Caki2 (cell line): ENCODE measurements at regions not wholly inside any gene's neighbourhood (a gene's known extent, or its start where the extent isn't known, plus 50 kb on each side); places are given as distances from the start of the nearest gene placed in this dataset.

Experiments used
- DNase-seq: peaks from one replicate; pipeline ENCODE4 v3.0.0-alpha.2; 2015; ENCODE audit warnings: low read depth
- in situ Hi-C: cut with HindIII; loops from 2 replicates; pipeline ENCODE4 v1.10.0; 2016; ENCODE audit warnings: low sequenced_read_pairs, low pct_unique_long_range_greater_than_20kb, mixed read lengths

DNA sequence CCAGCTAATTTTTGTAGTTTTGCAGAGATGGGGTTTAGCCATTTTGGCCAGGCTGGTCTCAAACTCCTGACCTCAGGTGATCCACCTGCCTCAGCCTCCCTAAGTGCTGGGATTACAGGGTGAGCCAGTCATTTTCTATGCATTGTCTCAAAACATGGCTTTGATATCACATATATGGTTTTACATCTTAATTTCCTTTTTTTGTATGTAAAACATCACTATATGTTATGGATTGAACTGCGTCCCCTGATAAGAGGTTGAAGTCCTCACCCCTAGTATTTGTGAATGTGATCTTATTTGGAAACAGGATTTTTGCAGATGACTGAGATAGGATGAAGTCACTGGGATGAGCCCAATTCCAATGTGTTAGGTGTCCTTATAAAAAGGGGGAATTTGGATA, 89.8 kb upstream of the MYCN start:
- in situ Hi-C loops = no loop called here
- no peak for DNase-seq

DNA sequence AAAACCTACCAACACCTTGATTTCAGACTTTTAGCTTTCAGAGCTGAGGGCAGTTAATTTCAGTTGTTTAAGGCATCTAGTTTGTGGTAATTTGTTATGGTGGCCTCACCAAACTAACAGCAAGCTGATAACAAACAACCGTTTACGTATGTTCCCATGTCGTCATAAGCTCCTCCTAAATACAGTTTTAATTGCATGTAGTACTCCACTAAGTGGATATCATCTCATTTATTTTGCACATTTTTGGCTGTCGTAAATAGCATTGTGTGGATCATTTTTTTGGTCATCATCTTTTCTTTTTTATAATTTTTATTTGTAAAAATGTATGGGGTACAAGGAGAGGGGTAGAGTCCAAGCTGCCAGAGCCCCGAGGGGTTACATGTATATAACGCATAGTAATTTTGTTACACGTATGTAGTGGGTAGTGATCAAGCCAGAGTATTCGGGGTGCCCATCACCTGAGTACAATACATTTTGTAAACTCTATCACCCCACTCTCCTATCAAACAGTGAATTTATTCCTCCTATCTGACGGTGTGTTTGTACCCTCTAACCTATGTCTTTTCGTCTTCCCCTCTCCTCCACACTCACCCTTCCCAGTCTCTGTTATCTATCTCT, 89.2 kb upstream of the MYCN start:
- in situ Hi-C loops = no loop called here
- no peak for DNase-seq

DNA sequence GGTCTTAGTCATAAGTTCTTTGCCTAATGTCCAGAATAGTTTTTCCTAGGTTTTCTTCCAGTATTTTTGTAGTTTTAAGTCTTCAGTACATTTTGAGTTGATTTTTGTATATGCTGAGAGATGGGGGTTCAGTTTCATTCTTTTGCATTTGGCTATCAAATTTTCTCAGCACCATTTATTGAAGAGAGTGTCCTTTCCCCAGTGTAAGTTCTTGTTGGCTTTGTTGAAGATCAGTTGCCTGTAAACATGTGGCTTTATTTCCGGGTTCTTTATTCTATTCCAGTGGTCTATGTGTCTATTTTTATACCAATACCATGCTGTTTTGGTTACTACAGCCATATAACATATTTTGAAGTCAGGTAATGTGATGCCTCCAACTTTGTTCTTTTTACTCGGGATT, 87.5 kb upstream of the MYCN start:
- in situ Hi-C loops = no loop called here
- DNase-seq = no peak

DNA sequence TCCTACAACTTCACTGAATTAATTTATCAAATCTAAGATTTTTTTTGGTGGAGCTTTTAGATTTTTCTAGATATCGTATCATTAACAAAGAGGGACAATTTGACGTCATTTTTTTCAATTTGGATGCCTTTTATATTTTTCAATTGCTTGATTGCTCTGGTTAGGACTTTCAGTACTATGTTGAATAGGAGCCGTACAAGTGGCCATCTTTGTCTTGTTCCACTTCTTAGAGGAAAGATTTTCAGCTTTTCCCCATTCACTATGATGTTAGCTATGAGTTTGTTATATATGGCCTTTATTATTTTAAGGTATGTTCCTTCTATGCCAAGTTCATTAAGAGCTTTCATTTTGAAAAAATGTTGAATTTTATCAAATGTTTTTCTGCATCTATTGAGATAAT, 86.4 kb upstream of the MYCN start:
- in situ Hi-C loops = no loop called here

DNA sequence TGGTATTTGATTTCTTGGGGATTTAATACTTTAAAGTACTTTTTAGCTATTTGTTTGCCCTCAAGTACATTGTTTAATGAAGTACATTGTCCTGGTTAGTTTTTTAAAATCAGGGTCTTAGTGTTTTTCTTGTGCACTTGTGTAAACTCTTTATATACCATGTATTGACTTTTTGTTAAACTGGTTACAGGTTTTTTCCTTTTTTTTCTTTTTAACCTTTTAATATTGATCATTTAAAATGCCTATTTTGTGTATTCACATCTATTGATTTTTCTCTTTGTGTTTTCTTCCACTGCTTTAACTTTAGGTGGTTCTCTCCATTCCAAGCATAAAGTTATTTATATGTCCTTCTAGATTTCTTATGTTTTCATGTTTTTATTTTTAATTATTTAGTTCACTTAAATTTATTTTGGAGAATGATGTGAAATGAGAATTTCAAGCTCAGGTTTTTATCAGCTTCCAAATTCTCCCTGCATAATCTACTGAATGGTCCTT, 84.5 kb upstream of the MYCN start:
- in situ Hi-C loops = no loop called here

More for the DNA sequence above, 86.4 kb upstream of the MYCN start:
- DNase-seq = no peak

DNA sequence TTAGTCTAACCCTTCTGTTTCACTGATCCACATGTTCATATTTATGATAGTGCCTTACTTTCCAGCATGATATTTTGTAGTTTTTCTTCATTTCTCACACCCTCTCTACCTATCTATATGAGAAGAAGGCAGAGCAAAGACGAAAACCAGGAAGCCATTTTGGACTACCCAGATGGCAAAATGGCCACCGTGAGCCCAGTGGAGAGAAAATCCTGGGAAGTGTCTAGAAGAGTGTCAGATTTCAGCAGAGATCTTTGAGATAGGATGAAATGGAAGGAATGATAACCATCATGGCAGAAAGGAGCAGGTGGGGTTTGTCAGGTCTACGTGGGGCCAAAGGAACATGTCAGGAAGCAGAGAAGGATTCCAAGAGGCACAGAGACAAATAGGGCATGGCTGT, 84.0 kb upstream of the MYCN start:
- in situ Hi-C loops = no loop called here

More for the DNA sequence above, 84.5 kb upstream of the MYCN start:
- DNase-seq = no peak

DNA sequence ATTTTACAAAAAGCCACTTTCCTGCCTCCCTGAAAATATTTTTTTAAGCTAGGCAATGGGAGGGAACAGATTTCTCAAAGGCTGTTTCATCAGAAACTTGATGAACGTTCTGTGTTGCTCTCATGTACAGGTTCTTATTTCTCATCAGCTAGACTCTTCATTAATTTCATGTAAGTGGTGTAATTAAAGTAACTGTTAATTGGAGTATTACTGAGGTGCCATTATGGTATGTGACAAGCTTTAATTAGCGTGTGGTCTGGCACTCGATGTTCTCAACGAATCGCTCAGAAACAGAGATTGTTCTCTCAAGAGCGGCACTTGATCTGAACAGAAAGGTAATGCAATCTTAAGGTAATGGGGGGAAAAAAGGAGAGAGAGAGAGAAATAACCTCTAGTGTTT, 81.9 kb upstream of the MYCN start:
- no peak for DNase-seq
- in situ Hi-C loops = no loop called here

More for the DNA sequence above, 84.0 kb upstream of the MYCN start:
- DNase-seq = no peak

DNA sequence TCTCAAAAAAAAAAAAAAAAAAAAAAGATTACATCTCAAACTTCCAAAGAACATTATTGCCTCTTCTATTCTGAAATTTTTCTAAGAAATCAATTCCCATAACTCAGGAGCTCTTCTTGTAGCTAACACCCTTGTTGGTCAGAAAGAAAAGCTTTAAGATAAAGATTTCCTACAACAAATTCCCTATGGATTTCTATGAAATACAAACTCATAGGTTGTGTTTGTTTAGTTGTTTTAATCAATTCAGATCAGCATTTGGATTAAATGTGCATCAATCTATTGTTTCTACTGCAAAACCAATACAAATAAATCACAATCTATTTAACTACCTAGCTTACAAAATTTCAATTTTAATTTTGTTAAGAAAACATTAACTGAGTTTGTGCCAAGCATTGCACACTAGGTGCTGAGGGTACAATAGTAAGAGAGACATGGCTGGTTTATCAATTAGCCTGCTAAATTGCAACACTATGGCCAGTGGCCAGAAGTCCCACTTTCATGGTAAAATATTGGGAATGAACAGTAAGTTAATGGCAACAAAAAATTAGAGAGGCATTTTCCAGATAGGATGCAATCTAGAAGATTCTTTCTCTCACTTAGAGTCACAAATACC, 80.2 kb upstream of the MYCN start:
- in situ Hi-C loops = no loop called here
- DNase-seq = no peak

DNA sequence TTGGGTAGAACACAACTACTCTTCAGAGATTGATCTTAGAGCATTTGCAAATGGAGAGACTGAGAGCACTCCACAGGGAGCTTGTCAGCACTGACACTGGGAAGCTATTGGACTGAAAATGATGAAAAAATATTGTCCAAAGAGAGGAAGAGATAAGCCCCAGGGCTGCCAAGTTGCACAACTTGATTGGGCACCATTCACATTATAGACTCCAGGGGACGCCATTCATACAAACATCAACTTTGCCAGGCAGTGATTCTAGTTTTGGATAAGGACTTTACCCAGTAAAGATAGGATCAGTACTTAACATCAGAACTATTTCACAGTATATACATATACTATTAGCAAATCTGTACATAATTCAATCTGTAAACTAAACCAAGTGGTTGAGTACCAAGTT, 79.6 kb upstream of the MYCN start:
- in situ Hi-C loops = no loop called here

DNA sequence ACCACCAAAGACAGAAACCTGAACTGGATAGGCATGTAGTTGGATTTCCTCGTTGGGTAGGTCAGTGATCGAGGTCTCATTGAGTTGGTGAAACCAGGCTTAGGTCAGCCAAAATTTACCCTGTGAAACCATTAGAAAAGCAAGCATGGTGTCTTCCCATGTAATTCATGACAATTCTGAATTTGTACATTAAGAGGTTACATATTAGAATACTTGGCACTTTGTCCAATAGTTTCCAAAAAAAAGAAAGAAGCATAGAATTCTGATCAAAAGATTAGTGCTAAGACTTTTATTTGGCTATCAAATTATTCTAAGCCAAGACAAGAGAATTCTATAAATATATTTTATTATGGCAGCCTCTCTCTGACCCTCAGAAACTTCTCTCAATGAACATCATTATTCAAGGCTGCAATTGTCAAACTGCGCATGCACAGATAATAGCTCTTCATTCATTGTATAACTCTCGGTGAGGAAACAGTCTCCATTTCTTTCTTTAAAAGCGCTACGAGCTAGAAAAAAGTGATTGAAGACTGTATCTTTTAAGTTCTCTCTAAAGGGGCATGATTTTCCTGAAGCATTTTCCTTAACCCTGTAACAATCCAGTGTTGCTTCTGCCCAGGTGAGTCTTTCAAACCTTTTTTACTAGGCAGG, 79.1 kb upstream of the MYCN start:
- in situ Hi-C loops = no loop called here
- no peak for DNase-seq

More for the DNA sequence above, 79.6 kb upstream of the MYCN start:
- DNase-seq = no peak

DNA sequence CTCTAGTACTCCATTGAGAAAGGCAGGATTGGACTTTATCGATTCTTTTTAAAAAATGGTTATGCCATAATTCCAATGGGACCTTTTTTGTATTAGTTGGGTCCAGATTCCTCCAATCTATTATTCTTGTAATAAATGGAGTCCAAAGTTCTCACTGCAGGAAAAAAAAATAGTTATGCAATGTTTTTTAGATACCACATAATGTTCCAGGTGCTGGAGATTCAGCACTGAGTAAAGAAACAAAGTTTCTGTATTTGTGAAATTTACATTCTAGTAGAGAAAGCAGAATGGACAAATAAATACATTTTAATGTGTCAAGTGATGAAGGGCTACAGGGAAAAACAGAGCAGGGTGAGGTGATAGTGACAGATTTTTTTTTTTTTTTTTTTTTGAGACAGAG, 78.5 kb upstream of the MYCN start:
- in situ Hi-C loops = no loop called here

DNA sequence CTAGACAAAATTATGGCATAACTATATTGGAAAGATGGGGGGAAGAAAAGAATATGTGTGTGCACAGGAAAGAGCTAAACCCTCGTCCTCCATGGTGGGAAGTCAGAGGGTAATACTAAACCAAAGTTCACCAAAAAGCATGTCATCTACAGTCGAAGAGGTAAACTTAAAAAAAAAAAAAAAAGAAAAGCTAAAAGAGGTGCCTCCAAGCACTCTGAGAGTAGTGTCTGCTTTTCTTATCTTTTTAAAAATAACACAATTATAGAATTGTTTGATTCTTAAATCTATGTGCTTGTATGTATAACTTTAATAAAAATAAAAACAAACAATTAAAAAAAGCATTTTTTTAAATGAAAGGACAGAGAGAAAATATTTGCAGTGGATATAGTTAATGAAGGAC, 77.3 kb upstream of the MYCN start:
- no peak for DNase-seq
- in situ Hi-C loops = no loop called here

More for the DNA sequence above, 78.5 kb upstream of the MYCN start:
- no peak for DNase-seq

DNA sequence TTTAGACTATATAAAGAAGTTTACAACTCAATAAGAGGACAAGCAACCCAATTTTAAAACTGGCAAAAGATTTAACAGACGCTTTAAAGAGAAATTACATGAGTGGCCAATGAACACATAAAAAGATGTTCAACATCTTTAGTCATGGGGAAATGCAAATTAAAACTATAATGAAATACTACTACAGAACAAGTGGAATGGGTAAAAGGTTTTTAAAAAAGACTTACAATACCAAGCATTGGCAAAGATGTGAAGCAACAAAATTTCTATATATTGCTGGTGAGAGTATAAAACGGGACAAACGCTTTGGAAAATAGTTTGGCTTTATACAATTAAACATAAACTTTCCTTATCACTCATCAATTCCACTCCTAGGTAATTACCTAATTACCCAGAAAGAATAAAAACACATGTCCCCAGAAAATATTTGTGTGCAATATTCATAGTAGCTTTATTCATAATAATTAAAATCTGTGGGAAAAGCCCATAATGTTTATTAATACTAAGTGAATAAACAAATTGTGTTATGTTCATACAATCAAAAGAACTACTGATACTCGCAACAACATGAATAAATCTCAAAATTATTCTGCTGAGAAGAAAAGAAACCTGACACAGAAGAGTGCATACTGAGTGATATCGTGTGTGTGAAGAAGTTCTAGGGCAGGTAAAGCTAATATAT, 76.7 kb upstream of the MYCN start:
- in situ Hi-C loops = no loop called here
- no peak for DNase-seq

DNA sequence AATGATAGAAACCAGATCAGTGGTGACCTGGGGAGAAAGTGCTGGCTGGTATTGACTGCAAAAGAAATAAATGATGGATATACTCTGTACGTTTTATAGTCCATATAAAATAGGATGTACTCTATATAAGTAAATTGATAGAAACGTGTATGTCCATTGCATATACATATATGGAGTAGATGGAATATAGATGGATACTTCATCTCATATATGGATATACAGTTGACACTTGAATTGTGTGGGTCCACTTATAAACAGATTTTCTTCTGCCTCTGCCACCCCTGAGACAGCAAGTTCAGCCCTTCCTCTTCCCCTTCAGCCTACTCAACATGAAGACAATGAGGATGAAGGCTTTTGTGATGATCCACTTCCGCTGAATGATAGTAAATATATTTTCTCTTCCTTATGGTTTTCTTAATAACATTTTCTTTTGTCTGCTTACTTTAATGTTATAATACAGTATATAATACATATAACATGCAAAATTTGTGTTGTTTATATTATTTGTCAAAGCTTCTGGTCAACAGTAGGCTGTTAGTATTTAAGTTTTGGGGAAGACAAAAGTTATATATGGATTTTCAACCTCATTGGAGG, 76.1 kb upstream of the MYCN start:
- in situ Hi-C loops = no loop called here
- DNase-seq = no peak

DNA sequence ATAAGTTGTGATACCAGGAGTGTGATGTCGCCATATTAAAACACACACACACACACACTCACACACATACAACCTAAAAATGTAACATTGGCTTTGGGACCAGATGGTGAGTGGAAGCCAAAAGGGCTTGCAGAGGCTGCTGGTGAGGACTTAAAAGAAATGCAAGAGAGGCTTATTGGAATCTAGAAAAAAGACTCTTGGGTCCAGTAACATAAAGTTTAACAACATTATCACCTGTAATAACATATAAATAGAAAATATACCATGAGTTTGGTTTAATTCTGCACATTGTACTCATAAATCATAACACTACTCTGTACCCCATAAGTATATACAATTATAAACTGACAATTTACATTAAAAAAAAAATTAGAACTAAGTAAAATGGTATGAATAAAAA, 74.4 kb upstream of the MYCN start:
- DNase-seq = no peak
- in situ Hi-C loops = no loop called here

DNA sequence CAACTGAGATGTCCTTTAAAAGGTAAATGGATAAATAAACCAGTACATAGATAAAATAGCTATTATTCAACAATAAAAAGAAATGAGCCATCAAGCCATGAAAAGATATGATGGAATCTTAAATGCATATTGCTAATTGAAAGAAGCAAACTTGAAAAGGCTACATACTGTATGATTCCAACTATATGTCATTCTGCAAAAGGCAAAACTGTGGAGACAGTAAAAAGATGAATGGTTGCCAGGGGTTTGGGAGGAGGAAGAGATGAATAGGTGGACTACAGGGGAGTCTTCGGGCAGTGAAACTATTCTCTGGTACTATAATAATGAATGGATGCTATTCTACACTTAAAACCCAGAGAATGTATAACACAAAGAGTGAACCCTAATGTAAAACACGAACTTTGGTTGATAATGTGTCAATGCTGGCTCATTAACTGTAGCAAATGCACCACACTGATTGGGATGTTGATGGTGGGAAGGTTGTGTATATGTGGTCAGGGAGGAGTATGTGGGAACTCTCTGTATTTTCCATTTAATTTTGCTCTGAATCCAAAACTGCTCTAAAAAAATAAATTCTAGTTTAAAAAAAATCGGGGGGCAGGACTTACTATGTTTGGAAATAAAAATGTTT, 73.7 kb upstream of the MYCN start:
- DNase-seq = no peak
- in situ Hi-C loops = no loop called here

DNA sequence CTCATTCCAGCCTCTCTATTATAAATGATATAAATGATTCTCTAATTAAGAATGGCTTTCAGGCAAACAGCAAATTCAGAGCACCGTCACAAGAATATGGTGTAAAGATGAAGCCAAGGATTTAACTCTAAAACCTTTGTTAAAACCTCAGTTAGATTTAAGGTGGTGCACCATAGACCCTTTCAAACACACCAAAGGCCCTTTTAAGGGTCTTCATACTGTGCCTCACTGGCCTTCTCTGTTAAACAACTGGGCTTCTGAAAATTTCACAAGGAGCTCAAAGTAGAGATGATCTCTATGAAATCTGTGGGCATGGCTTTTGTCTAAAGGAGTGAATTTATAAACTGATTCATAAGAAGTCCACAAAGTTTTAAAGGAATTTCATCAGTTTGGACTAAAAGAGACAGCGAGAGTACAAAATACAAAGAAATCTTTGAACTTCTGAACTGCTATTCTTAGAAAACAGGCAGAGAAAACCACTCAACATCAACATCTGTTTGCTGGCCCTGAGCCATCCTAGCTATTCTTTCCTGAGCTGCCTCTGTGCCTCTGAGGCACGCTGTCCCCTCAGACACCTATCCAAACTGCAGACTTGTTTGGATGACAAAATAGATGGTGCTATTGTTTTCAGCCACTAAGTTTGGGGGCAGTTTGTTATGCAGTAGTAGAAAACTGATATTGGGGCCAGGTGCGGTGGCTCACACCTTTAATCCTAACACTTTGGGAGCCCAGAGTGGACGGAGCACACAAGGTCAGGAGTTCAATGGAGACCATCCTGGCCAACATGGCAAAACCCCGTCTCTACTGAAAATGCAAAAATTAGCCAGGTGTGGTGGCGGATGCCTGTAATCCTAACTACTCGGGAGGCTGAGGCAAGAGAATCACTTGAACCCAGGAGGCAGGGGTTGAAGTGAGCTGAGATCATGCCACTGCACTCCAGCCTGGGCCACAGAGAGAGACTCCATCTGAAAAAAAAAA, 72.9 kb upstream of the MYCN start:
- in situ Hi-C loops = no loop called here

More for the DNA sequence above, 72.9 kb upstream of the MYCN start:
- no peak for DNase-seq
